ELF-1 (cell line): ENCODE measurements at regions not wholly inside any gene's neighbourhood (a gene's known extent, or its start where the extent isn't known, plus 50 kb on each side); places are given as distances from the start of the nearest gene placed in this dataset.

Experiments
- DNase-seq: peaks from one replicate; pipeline ENCODE4 v3.0.0-alpha.2; 2016; ENCODE audit warnings: low read depth, low spot score

GRCh38 chr2:106628377-106628776 lies 141.2 kb downstream of the CD8B2 start:
- no peak for DNase-seq

- DNase-seq, result no peak
Observed at GRCh38 chr2:106629981-106630380, 142.8 kb downstream of the CD8B2 start.

GRCh38 chr2:106631281-106631680 lies 144.1 kb downstream of the CD8B2 start:
- DNase-seq, result no peak

- DNase-seq, result no peak
Observed at GRCh38 chr2:106638043-106638442, 150.9 kb downstream of the CD8B2 start.

- no peak for DNase-seq
Observed at GRCh38 chr2:106638580-106638979, 151.4 kb downstream of the CD8B2 start.

- no peak for DNase-seq
Observed at GRCh38 chr2:106642679-106643078, 155.5 kb downstream of the CD8B2 start.

GRCh38 chr2:106644623-106645022 lies 157.5 kb downstream of the CD8B2 start:
- no peak for DNase-seq

- DNase-seq, result no peak
Observed at GRCh38 chr2:106646605-106647004, 159.4 kb downstream of the CD8B2 start.

- DNase-seq, result no peak
Observed at GRCh38 chr2:106649306-106649705, 162.1 kb downstream of the CD8B2 start.

GRCh38 chr2:106653465-106653864 lies 166.3 kb downstream of the CD8B2 start:
- no peak for DNase-seq

GRCh38 chr2:106658616-106659015 lies 171.5 kb downstream of the CD8B2 start:
- no peak for DNase-seq

GRCh38 chr2:106664669-106665068 lies 177.5 kb downstream of the CD8B2 start:
- no peak for DNase-seq

- no peak for DNase-seq
Observed at GRCh38 chr2:106667478-106668070, 180.4 kb downstream of the CD8B2 start.

- DNase-seq, result peak; percentile 0
Observed at GRCh38 chr2:106685180-106685897, 198.2 kb downstream of the CD8B2 start.

GRCh38 chr2:106686814-106687213 lies 199.2 kb downstream of the ST6GAL2 start:
- DNase-seq, result no peak

- DNase-seq, result no peak
Observed at GRCh38 chr2:106694964-106695470, 190.9 kb downstream of the ST6GAL2 start.

GRCh38 chr2:106695919-106696318 lies 190.0 kb downstream of the ST6GAL2 start:
- DNase-seq, result no peak

- DNase-seq, result no peak
Observed at GRCh38 chr2:106700616-106701015, 185.4 kb downstream of the ST6GAL2 start.

GRCh38 chr2:106701203-106702022 lies 184.6 kb downstream of the ST6GAL2 start:
- DNase-seq, result no peak

- DNase-seq, result no peak
Observed at GRCh38 chr2:106703161-106703560, 182.8 kb downstream of the ST6GAL2 start.

GRCh38 chr2:106704798-106705197 lies 181.2 kb downstream of the ST6GAL2 start:
- no peak for DNase-seq

GRCh38 chr2:106705877-106706276 lies 180.1 kb downstream of the ST6GAL2 start:
- no peak for DNase-seq
